ENCODE measurements at regions not wholly inside any gene's neighbourhood (a gene's known extent, or its start where the extent isn't known, plus 50 kb on each side); places are given as distances from the start of the nearest gene placed in this dataset.

DNA sequence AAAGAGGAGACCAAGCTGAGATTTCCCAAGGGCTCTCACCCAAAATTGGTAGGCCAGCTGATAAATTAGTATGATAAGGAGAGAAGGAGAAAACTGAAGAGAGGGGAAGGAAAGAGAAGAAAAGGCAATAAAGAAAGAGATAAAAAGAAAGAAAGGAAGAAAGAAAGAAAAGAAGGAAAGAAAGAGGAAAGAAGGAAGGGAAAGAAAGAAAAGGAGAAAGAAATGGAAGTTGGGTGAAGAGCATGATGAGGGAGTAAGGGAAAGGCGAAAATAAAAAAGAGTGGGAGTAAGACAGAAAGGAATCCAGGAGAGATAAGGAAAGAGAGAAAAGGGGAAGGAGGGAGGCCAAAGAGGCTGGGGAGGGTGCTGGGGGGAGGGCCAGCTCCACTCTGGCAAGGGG lies 95.4 kb downstream of the MRM1 start:
- DNase-seq: no peak

DNA sequence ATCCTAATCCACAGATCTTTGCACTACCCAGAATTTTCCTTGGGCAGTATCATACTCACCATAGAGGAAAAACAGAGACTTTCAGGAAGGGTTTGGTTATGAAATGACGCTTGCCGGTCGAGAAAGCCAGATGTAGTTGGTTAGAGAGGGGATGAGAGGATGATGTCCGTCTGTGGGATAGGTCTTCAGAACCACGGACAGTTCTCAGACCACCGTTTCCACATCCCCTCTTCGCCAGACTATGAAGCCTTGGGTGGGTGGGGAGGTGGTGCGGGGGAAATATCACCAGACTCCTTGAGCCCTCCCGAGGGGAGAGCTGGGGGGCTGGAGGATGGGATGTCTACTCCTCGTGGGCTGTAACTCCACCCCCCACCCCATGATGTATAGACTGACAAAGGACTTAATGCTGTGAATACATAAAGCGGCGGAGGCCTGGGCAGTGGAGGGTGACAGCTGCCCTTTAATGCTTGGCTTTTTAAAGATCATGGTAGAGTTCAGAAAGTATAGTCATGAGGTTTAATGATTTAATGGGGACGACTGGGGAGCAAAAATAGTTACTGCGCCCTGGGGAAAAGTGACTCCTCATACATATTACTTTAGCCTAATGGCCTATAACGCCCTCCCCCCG lies 96.6 kb downstream of the MRM1 start:
- DNase-seq: no peak

DNA sequence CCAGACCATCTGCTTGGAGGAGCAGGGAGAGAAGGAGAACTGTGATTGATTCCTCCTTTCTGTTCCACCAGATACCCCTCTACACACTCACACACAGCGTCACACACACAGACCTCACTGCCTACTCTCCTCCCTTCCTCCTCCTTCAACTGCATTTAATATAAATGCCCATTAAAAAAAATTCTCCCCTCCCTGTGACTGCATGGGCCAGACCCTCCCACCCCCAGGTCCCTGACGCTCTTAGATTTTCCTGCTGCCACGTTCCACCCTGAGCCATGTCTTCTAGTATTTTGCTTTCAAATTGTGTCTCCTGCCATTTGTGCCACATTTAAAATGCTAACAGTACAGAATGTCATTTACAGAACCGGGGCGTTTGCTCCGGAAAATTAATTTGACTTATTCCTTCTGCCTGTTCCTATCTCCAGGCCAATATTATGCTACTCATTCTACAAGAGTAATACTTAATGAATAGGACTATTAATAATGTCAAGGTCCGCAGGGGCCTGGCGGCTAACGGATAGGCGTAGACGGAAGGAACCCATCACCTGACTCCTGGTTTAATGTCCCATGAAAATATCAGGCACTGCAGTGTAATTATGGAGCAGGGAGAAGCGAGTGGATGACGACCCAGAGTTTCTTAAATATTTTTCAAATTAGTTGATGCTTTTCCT lies 100.2 kb downstream of the MRM1 start:
- no peak for DNase-seq

DNA sequence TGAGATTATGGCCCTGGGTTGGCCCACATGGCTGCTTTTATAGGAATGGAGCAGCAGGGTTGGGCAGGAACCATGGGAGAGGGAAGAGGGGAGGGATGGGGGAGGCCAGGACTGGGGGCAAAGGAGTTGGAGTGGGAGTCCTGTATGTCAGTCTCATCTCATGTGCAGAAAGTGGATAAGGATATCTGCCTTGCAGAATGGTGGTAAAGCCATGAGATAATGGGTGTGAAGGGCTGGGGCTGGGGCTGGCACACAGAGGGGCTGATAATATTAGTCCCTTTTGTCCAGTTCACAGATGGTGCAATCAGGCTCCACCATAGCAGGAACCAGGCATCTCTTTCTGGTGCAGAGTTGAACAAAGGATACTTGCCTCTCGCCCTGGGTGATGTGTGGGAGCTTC lies 101.3 kb downstream of the MRM1 start:
- no peak for DNase-seq

DNA sequence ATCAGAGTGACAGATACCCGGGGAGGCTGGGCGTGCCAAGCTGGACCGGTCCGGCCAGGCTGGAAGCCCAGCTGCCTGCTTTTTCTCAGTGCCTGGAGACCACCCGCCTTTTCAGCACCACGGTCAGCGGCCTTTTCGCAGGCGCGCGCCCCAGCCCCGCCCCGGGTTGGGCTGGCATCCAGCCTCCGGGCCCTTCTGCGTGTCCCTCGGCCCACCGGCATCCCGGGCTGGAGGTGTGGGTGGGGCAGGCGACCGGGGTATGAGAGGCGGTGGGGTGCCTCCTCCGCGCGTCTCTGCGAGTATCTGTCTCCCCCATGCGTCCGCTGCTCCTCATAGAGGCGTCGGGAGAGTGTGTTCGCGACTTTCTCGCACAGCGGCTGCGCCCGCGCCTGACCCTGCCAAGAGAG lies 102.5 kb downstream of the MRM1 start:
- no peak for DNase-seq

DNA sequence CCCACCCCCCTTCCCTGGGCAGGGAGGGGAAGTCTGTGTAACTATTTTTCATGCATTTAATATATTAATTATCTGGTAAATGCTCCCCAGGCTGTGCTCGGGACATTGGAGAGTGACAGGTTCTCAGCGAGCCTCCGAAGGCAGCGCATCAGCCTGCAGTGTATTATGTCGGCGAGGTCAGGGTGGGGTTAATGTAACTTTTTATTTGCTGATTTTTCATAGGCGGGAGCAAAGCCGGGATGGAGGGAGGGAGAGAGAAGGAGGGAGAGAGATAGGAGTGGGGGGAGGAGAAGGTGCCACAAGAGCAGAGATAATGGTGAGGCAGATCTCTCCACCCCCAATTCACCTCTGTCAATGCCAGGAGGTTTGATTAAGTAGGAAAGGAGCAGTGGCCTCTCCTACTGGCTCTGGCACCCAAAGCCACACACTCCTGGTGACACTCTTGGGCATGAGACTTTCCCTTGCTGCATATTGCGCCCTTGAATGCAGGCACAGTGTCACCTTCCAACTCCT lies 104.0 kb downstream of the MRM1 start:
- no peak for DNase-seq

DNA sequence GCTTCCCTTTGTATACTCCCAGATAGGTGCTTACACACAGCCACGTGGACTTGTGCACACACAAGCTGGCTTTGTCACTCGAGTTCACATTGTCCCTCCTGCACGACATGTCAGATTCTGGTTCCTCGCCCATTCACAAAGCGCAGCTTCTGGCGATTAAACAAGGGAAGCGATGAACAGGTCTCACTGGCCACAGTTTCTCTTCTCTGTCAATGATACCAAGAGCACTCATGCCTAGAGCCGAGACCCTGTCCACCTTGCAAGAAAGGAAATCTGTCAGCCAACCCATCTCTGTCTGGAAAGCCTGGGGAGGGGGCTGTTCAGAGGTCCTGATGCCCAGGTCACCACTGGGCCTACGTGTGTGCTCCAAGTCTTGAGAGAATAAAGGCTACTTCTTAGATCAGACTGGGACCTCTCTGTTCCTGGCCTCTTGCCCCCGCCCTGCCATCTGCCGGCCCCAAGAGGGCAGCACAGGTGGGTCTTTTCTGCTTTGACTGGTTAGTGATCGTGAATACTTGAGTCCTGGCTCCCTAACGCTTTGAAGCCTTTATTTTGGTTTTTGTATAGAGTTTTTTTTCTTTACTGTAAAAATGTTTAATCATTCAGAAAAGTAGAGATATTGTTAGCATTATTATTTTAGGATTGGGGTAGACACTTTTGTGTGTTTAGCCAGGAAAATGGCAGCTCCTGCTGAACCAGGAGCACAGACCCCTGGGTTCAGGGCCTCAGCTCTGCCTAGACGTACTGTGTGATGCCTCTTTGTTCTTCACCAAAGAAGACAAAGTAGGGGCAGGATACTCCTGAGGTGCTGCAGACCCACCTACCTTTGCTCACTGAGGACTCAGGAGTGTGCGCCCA lies 104.7 kb downstream of the MRM1 start:
- no peak for DNase-seq

DNA sequence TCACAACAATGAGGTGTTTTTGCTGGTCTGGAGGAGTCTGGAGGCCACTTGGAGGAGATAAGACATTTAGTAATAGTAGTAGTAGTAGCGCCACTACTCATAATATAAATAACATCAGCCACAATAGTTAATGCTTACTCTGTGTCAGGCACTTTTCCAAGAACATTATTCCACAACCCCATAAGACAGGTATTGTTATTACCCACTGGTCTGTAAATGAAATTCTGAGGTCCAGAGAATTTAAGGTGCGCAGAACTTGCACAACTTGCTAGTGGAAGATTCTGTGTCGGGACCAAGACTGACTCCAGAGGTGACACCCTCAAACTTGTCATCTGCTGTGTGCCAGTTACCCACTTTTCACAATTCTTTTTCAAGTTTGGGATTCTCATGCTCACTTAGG lies 106.5 kb downstream of the MRM1 start:
- no peak for DNase-seq

DNA sequence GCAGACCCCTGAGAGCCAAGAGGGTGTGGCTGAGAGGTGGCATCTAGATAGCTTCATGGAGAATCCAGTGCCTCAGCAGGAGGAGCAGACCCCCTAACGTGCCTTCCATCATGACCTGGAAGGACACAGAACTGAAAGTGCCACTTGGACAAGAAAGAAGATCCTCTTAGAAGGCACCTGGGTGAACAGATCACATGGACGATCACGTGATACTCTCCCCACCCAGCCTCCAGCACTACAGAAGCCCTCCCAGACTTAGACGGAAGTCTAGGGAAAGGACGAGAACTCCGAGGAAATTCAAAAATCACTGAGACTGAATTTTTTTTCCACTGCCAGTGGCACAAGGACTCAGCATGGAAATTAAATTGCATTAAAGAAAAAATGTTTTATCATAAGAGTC lies 113.4 kb downstream of the MRM1 start:
- no peak for DNase-seq

DNA sequence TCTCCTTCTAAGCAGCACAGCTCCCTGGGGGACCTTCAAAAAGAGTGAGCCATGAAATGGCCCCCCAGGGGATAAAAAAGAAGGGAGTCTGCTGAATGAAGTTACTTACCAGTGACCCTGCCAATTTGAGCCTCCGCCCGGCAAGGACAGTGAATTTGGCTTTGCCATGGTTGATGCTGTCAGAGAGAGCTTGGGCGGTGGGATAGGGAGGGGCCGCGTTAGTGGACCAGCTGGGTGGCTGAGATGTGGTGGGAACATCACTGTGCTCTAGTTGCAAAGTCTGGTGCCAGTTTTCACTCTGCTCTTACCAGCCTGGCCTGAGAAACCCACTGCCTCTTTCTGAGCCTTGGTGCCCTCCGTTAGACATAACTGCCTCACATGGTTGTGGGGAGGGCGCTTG lies 114.6 kb downstream of the MRM1 start:
- DNase-seq: no peak

DNA sequence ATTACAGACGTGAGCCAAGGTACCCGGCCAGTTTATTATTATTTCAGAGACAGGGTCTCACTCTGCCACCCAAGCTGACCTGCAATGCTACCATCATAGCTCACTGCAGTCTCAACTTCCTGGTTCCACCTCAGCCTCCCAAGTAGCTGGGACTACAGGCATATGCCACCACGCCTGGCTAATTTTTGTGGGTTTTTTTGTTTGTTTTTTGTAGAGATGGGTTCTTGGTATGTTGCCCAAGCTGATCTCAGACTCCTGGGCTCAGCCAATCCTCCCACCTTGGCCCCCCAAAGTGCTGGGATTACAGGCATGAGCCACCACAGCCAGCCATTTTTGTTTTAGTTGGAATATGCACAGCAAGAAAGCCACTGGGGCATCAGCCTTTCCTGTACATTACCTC lies 115.7 kb downstream of the MRM1 start:
- no peak for DNase-seq

DNA sequence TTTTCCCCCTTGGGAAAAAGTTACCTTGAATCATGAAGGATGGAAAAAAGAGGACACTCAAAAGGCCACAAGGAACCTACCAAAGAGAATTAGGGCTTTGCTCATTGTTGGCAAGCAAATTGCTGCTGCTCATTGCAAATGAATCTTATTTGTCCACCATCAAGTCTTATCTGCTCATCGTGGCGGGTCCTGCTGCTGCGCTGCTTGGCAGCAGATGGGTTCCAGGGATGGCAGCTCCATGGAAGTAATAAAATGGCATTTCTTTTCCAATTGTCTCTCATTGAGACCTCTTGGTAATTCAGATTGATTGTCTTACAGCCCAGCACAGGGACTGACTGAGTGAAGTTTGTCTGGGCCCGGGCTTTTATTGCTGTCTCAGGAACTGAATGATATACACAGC lies 118.7 kb downstream of the MRM1 start:
- no peak for DNase-seq

DNA sequence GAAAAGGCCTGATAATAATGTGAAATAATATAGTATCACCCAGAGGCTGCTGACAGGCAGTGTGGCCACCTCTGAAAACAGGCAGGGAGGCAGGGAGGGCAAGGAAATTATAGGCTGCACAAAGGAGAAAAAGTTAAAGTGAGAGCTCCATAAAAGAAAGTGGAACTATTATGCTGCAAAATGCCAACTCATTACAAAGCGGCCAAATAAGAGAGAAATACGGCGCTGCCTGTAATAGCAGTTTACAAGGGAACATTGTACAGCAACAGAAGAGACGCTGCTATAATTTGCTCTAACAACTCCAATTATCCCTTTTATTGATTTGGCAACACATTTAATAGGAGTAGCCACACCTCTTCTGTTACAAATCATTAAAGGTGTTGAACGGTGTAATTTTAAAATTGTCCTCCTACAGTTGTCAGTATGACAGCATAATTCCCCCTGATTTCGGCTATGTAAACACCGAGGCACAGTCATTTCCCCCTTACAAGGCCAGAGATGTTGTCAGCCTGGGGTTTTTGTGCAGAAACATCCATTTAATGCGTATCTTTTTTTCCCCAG lies 120.3 kb downstream of the MRM1 start:
- peak; percentile 99 for DNase-seq

DNA sequence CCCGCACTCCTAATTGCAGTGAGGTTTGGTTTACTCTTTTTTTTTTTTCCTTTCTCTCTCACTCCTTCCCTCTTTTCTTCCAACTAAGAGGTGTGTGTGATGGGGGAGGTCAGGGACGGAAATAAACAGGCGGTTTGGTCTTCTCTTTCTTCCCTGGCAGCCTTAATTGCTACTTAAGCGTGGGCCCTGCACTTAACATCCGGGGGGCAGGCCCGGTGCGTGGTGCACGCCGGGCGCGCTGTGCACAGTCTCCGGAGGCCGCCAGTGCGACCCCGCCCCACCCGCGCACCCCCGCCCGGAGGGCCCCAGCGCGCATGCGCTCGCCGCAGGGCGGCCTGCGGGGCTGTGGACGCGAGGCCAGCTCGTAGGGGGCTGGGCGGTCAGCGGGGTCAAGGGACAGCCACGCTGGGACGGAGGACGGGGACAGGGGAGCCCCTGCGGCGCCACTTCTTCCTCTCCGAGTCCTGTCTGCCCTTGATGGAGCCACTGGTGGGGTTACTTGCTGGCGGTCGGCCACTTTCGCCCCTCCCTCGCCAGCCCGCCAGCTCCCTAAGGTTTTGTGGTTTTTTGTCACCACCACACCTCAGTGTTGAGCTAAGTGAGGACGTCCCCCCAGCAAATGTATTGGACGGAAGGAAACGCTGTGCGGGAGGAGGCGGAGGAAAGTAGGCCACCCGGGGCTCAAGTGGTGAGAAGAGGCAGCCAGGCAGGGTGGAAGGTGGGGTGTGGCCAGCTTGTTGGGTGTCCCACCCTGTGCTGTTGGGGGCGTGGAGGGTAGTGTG lies 120.9 kb downstream of the MRM1 start:
- DNase-seq: no peak

DNA sequence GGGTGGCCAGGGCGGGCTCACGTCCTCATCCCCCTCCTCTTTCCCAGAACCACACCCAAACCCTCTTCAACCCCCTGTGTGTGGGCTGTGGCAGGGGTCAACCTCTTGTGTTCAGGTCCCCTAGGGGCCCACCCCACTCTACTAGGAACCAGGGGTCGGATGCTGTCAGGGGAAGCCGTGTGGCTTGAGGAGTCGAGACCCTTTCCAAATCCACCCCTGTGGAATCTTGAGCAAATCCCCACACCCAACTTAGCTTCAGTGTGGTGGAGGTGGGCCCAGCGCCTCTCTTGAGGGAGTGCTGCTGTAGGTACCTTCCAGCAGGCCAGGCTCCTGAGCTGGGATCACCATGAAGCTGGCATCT lies 121.5 kb downstream of the MRM1 start:
- DNase-seq: no peak

DNA sequence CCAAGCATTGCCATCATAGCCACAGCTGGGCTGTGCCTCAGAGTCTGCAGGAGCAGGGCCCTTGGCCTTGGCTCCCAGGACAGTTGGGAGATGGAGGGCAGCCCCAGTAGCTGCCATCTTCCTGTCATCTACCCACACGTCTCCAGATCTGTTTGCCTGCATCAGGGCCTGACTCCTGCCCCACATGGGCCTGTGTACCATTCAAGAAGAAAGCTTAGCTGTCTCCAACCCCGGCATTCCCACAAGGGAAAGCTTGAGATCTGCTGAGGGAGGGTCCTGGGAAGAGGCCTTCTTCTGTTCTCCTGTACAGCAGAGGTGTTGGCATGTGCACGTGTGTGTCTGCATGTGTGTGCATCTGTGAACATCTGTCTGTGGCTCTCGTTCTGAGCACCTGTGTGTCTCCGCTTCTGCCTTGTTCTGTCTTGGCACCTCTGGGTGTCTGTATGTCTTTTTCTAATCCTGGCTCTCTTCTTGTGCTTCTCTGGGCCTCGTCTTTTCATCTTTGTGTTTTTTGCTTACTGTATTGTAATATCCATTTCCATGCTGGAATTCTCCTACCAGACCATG lies 122.2 kb downstream of the MRM1 start:
- DNase-seq: no peak

DNA sequence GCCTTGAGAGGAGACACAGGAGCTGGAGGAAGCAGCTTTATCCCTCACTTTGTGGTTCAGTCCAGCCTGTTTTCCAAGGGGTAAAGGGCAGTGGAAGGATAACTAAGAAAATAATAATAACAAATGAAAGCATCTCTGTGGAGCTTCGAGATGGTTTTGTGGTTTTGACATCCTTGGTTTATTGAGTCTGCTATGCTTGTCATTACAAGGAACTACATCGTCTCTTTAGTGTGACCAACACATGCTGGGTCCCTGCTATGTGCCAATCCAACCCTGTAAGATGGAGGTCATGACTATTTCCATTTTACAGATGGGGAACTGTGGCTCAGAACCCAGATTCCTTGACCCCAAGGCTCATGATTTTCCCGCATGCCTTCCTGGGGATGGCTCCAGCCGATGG lies 124.8 kb downstream of the MRM1 start:
- no peak for DNase-seq

DNA sequence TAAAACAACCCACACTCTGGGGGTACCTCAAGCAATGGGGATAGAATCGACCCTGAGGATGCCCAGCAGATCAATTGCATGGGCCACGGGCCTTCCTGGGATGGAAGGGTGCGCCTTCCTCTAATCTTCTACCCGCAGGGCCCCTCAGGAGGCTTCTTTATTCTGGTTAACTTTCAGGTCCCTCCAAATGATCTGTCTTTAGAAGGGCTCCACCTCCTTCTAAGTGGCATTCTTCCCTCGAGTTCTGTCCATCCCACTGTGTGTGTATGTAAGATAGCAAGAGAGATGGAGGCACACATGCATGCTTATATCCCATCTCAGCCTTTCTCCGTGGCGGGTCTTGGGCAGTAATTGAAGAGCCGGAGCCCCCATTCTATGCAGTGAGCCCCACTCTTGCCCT lies 125.7 kb downstream of the MRM1 start:
- DNase-seq: no peak

DNA sequence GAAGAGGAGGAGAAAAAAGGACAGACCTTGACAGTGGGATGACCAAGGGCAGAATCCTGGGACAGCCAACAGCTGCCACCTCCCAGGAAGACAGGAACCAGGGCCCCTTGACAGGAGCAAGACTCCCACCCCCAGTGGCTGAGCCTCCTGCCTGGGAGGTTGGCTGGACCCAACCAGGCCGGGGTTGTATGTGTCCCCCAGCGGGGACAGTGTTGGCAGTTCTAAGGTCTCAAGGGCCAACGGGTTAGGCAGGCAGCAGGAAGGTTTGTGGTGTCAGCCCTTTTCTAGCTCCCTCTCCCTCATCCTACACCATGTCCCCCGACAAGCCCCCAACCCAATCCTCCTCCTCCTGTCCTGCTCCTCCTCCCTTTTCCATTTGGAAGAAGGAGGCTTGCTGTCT lies 126.2 kb downstream of the MRM1 start:
- DNase-seq: no peak

DNA sequence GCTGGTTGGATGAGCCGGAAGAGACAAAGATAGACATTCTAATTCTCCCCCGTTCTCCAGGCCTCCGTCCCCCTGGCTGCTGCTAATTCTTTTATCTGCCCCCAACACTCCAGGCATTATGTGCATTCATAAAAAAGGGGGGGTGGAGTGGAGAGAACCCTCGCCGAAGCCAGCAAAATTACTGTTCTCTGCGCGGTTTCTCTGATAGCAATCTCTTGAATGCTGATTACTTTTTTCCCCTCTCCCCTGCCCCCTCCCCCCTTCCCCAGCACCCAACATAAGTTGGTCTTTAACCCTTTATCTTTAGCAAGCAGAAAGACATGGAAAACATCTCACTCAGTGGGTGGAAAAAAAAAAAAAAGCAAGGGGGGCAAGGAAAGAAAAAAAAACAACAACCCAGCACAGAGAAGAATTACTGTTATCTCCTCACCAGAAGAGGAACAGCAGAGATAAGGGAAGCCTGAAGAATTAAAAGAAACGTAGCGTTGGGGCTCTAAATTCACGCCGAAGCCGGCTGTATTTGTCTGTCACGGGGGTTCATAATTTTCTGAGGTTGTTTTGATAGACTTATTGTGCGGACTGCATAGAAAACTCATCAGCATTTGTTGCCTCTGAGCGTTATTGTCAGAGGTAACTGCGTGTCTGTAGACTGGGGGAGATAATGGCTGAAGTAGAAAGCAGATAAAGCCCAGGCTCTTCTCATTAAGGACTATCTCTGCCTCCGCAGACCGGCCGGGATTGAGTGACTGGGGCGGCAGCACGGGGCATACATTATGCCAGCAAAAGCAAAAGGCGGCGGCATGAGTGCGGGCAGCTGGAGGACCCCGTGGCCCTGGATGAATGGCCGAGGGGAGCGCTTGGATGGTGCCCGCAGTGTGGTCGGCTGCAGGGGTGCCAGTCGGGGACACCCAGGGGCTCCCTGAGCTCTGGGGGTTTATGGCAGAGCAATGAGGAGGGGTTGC lies 126.9 kb downstream of the MRM1 start:
- DNase-seq: no peak

DNA sequence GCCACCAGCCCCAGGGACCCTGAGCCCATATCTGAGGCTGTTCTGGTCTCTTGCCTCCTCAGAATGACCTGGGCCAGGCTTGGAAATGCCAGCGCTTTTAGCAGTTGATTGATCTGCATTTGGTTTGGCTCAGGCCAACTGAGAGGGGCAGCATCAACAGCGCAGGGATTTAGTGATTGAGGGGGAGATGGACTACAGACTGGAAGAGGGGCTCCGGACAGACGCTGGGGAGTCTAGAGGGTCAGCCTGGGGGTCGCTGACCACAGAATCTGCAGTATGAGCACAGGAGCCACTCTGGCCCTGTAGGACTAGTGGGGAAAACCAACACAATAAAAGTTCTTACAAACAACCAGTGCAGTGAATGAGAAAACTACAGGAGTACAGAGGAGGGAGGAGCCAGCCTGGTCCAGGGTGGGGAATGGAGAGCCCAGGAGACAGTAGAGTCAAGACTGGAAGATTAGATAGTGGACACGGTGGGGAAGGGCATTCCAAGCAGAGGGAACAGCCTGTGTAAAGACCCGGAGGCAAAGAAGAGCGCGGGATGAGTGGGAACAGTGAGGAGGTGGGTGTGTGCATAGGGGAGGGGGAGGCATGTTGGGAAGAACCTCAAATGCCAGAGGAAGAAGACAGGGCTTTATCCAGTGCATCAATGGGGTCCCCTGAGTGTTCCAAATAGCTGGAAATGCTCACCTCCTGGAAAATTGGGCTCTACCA lies 128.9 kb downstream of the MRM1 start:
- no peak for DNase-seq

Measured in NCI-H2081 treated with DMSO at 0.1 percent for 48 hours (cell line).